Keratinocyte (primary cell): ENCODE measurements at regions not wholly inside any gene's neighbourhood (a gene's known extent, or its start where the extent isn't known, plus 50 kb on each side); places are given as distances from the start of the nearest gene placed in this dataset.

Experiments
- DNase-seq: peaks from one replicate; pipeline ENCODE4 v3.0.0-alpha.2; 2011; ENCODE audit warnings: low read depth, missing footprints, low spot score
- FAIRE-seq: peaks from 2 replicates; lab custom pipeline; 2011; peaks lifted over from hg19 to GRCh38; lab: Jason Lieb, UNC
- H2AFZ ChIP-seq: 2 replicates; pipeline ENCODE4 v1.6.0; 2012; ENCODE audit warnings: low read length, control low read depth, inconsistent platforms; ENCODE audit not compliant: control insufficient read depth
- H3K27ac ChIP-seq: 2 replicates; pipeline ENCODE4 v1.5.1; 2011; ENCODE audit warnings: low read length; ENCODE audit not compliant: control insufficient read depth, insufficient read depth
- H3K27me3 ChIP-seq: 3 replicates; pipeline ENCODE4 v1.6.0; 2011; ENCODE audit warnings: low read length; ENCODE audit not compliant: control insufficient read depth, insufficient read depth; ENCODE audit errors: extremely low read depth
- H3K36me3 ChIP-seq, 2 experiments: 2 replicates in 1 of 2; 3 replicates in 1 of 2; pipeline ENCODE4 v1.5.1; 2011; ENCODE audit warnings: low read length in 2 of 2, mild to moderate bottlenecking in 1 of 2; ENCODE audit not compliant: control insufficient read depth in 2 of 2, insufficient read depth in 2 of 2; ENCODE audit errors: extremely low read depth in 1 of 2
- H3K4me1 ChIP-seq: 3 replicates; pipeline ENCODE4 v1.5.1; 2011; ENCODE audit warnings: low read length; ENCODE audit not compliant: control insufficient read depth, insufficient read depth; ENCODE audit errors: extremely low read depth
- H3K4me2 ChIP-seq: 3 replicates; pipeline ENCODE4 v1.6.0; 2011; ENCODE audit warnings: low read depth, low read length; ENCODE audit not compliant: control insufficient read depth, insufficient read depth; ENCODE audit errors: extremely low read depth
- H3K4me3 ChIP-seq, 3 experiments: fragments of 200-600 bp in 1 of 3; sonication (generic) in 1 of 3; 2 replicates in 2 of 3; 3 replicates in 1 of 3; pipeline ENCODE4 v1.5.1; 2011 to 2016; ENCODE audit warnings: low read length in 3 of 3, mild to moderate bottlenecking in 3 of 3, control low read depth in 2 of 3, inconsistent platforms in 1 of 3, low read depth in 1 of 3, mixed read lengths in 1 of 3, mixed run types in 1 of 3, moderate library complexity in 1 of 3; ENCODE audit not compliant: control insufficient read depth in 2 of 3, insufficient read depth in 2 of 3; ENCODE audit errors: extremely low read depth in 1 of 3
- H3K79me2 ChIP-seq: 2 replicates; pipeline ENCODE4 v1.6.0; 2012; ENCODE audit warnings: low read length; ENCODE audit not compliant: control insufficient read depth, insufficient read depth
- H3K9ac ChIP-seq: 3 replicates; pipeline ENCODE4 v1.6.0; 2011; ENCODE audit warnings: low read length; ENCODE audit not compliant: control insufficient read depth, insufficient read depth; ENCODE audit errors: extremely low read depth
- H3K9me1 ChIP-seq: 3 replicates; pipeline ENCODE4 v1.6.0; 2011; ENCODE audit warnings: low read length; ENCODE audit not compliant: control insufficient read depth, insufficient read depth; ENCODE audit errors: extremely low read depth
- H3K9me3 ChIP-seq: 2 replicates; pipeline ENCODE4 v1.5.1; 2012; ENCODE audit warnings: low read depth, low read length; ENCODE audit not compliant: control insufficient read depth
- H4K20me1 ChIP-seq: 3 replicates; pipeline ENCODE4 v1.6.0; 2011; ENCODE audit warnings: low read length; ENCODE audit not compliant: control insufficient read depth, insufficient read depth; ENCODE audit errors: extremely low read depth
- EZH2 ChIP-seq: IDR thresholded peaks from one replicate; pipeline ENCODE4 v1.6.1; 2012; ENCODE audit warnings: inconsistent platforms, mild to moderate bottlenecking, low read length, moderate library complexity
- dilution Hi-C: fragments of 300-500 bp; cut with MboI; formaldehyde crosslinking; loops from one replicate; pipeline ENCODE4 v1.7.0; 2020; ENCODE audit warnings: low sequenced_read_pairs; ENCODE audit not compliant: extremely low pct_ligation_motif_present
- TF ChIP-seq, protein P1 (sequence below), 3 experiments: IDR thresholded peaks in 1 of 3; conservative IDR thresholded peaks in 1 of 3; optimal IDR thresholded peaks in 1 of 3; 2 replicates in 2 of 3; 3 replicates in 1 of 3; pipeline versions ENCODE3 to v1.5.1; 2011; ENCODE audit warnings: low read length in 3 of 3, mild to moderate bottlenecking in 3 of 3, moderate library complexity in 2 of 3, control low read depth in 1 of 3, inconsistent platforms in 1 of 3; ENCODE audit not compliant: insufficient read depth in 2 of 3; ENCODE audit errors: extremely low read depth in 1 of 3

DNA sequence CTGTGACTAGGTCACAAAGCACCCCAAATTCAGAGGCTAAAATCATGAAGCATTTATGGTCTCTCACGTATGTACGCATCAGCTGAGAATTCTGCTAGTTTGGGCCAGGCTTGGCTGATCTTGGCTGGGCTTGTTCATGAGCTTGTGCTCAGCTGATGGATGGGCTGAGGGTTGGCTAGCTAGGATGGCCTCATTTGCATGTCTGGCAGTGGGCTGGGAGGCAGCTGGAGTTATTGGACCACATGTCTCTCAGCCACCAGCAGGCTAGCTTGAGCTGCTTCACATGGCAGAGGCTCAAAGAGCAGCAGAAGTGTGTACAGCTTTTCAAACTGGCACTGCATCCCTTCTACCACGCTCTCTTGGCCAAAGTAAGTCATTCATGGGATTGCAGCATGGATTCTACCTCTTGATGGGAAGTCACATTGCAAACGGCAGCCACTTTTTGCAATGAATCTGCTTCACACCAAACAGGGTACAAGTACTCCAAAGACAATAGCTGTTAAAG, 770.3 kb downstream of the TYW1 start:
- Histone ChIP-seq H3K9ac (no peak overlapping the region), H3K9me3 (peaks cover 2% of the 10 kb centered on the region), H4K20me1 (no peaks in the 10 kb centered on the region), H3K4me3 (no peak overlapping the region), H3K4me2 (no peak overlapping the region), H3K27ac (no peak overlapping the region), H2AFZ (no peak overlapping the region), H3K27me3 (no peaks in the 10 kb centered on the region), H3K36me3 (no peaks in the 10 kb centered on the region), H3K9me1 (no peaks in the 10 kb centered on the region), H3K4me1 (no peaks in the 10 kb centered on the region), H3K79me2 (no peaks in the 10 kb centered on the region)
- TF ChIP-seq, protein P1, sequence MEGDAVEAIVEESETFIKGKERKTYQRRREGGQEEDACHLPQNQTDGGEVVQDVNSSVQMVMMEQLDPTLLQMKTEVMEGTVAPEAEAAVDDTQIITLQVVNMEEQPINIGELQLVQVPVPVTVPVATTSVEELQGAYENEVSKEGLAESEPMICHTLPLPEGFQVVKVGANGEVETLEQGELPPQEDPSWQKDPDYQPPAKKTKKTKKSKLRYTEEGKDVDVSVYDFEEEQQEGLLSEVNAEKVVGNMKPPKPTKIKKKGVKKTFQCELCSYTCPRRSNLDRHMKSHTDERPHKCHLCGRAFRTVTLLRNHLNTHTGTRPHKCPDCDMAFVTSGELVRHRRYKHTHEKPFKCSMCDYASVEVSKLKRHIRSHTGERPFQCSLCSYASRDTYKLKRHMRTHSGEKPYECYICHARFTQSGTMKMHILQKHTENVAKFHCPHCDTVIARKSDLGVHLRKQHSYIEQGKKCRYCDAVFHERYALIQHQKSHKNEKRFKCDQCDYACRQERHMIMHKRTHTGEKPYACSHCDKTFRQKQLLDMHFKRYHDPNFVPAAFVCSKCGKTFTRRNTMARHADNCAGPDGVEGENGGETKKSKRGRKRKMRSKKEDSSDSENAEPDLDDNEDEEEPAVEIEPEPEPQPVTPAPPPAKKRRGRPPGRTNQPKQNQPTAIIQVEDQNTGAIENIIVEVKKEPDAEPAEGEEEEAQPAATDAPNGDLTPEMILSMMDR (optimal IDR thresholded peaks at IDR 0.05 in 1 of 3, IDR thresholded peaks at IDR 0.05 in 1 of 3, conservative IDR thresholded peaks at IDR 0.05 in 1 of 3; ENCODE audit: extremely low read depth in 1 of 3, insufficient read depth in 2 of 3, low read length in 3 of 3) = no peak
- no peak for TF ChIP-seq EZH2
- DNase-seq = no peak
- dilution Hi-C loops = no loop called here
- FAIRE-seq = no peak

DNA sequence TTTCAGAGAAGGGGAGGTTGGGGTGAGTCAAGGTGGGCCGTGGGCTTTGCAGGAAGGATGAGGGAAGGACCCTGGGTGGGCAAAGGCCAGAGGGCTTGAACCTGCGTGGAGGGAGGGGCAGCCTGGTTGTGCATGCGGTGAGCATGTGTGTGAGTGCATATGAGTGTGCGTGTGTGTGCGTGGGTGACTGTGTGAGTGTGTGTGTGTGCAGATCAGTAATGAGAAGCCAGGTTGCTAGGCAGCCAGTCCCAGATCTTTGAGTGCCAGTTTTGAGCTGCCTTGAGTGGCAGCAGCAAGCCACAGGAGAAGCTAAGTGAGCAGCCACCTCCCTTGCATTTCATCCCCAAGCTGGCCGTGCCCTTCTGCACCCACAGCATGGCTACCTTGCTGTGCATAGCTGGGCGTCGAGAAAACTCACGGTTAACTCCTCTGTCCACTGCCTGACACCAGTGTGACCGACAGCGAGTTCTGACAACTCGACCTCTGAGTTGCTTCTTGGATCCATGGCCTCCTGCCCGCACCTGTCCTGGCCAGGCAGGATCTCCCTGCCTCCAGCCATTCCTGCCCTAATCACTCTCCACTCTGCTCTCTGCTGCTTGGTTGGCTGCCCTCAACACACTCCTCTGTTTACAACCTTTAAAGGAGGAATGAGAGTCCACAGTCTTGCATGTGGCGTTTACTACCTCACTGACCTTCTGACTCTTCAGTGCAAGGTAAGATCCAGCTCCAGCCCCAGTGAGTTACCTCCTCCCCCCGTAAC, 775.4 kb downstream of the TYW1 start:
- Histone ChIP-seq H2AFZ (no peak overlapping the region), H3K4me2 (no peak overlapping the region), H3K36me3 (no peaks in the 10 kb centered on the region), H3K4me3 (no peak overlapping the region), H3K79me2 (no peaks in the 10 kb centered on the region), H3K27me3 (no peaks in the 10 kb centered on the region), H3K9me1 (no peaks in the 10 kb centered on the region), H3K9me3 (peaks cover 3% of the 10 kb centered on the region), H3K4me1 (peaks cover 3% of the 10 kb centered on the region), H3K27ac (no peak overlapping the region), H3K9ac (no peak overlapping the region), H4K20me1 (no peaks in the 10 kb centered on the region)
- FAIRE-seq (no peak), DNase-seq (no peak)
- TF ChIP-seq, protein P1 (optimal IDR thresholded peaks at IDR 0.05 in 1 of 3, IDR thresholded peaks at IDR 0.05 in 1 of 3, conservative IDR thresholded peaks at IDR 0.05 in 1 of 3; ENCODE audit: extremely low read depth in 1 of 3, insufficient read depth in 2 of 3, low read length in 3 of 3) = no peak
- TF ChIP-seq EZH2 = no peak
- dilution Hi-C loops = no loop called here
